GM19240 (cell line): ENCODE measurements at regions not wholly inside any gene's neighbourhood (a gene's known extent, or its start where the extent isn't known, plus 50 kb on each side); places are given as distances from the start of the nearest gene placed in this dataset.
"Not testable (repeated sequence)": the region's sequence is repeated elsewhere in the genome, so short reads cannot be mapped to it uniquely, and the experiment has no call there.

ENCODE experiments used
- DNase-seq: peaks from one replicate; pipeline ENCODE4 v3.0.0; 2011; ENCODE audit warnings: low spot score; ENCODE audit not compliant: insufficient read length

DNA sequence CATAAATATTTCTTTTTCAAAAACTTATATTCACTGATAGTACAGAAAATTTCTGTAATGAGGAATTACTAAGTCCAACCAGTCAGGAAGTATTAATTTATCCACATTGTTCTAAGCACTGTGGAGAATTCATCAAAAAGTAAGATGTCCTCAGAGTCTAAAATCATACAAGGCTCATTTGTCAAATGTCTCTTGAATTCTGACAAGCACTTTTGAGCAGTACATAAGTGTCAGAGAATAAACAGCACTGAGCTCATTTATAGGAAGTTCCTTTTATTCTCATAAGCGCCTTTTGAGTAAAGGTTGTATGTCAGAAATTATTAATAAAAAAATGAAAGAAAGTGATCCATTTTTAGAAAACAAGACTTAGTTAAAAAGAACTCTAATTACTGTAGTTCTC lies 523.2 kb upstream of the EPHA5 start:
- DNase-seq = no peak

- no peak for DNase-seq
Observed at GRCh38 chr4:66187175-66187720, 517.0 kb upstream of the EPHA5 start.

- no peak for DNase-seq
Observed at GRCh38 chr4:66186095-66186494, 515.8 kb upstream of the EPHA5 start.

DNA sequence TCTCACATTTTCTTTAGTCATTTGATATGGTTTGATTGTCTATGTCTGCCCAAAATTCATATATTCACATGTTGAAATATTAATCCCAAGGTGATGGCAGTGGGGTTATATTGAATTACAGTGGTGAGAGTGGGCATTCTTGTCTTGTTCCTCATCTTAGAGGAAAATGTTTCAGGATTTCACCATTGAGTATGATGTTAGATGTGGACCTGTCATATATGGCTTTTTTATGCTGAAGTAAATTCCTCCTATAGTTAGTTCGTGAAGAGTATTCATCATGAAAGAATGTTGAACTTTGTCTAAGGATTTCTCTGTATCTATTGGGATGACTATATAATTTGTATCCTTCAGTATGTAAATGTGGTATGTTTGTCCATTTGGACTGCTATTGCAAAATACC lies 512.3 kb upstream of the EPHA5 start:
- DNase-seq = no peak

DNA sequence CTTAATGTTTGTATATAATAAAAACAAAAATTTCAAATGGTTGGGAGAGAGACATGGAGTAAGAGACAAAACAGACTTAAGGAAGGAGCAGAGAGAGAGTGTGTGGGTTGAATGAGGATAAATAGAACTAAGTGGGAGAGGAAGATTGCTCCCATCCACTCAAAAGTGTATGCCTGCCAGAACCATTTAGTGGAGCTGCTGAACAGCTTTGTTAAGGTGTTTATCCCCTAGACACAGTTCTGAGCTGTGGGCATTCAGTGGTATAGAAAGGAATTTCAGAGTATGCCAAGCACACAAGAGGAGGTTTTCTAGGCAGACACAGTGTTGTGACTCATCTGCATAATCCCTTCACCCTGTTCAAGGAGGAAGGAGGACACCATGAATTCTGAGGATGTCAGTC lies 508.6 kb upstream of the EPHA5 start:
- DNase-seq = no peak

DNA sequence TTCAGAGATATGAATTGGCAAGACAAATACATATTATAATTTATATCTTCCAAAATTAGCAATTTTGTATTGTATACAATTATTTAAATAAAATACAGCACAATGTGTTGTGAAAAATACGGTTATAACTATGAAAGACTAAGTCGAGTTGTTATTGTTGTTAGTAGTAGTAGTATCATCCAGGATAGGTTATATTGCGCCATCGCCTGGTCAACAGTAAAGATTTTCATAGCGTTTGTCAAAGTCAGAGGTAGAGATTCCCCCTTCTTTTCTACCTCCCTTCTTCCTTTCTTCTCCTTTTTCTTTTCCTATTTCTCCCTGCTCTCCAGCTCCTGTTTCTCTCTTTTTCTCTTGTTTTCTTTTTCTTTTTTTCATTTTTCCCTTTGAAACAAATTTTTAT lies 499.1 kb upstream of the EPHA5 start:
- DNase-seq = no peak

DNA sequence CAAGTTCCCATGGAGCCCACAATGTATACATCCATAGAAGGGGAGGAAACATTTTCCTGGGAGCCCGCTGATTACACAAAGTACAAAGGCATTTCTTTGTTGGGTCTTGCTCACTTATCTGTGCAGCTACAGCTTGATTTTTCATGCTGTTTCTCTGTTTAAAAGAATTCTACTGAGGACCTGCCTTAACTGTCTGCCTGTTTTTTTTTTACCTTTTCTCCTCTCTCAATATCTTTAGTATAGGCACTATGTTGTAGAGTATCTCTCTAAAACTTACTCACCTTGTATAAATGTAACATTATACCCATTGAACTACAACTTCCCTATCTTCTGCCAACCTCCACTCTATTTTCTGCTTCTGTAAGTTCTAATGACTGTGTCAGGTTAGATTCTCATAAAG lies 494.6 kb upstream of the EPHA5 start:
- no peak for DNase-seq

DNA sequence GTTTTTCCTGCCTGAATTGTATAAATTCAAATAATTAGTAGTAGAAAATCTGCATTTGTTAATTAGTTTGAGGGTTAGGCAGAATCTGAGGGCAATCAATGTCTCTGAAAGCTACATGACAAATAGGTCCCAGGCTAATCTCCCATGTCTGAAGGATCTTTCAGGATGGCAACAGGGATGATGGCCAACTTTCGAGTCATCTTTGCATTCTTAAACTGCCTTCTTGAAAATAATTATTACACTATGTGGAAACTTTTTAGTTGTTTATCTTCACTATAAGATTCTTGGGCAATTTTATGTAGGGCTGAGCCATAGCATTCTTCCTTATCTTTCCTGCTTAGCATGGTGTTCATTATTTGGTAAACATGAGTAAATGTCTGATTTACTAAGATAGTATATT lies 490.3 kb upstream of the EPHA5 start:
- no peak for DNase-seq

DNA sequence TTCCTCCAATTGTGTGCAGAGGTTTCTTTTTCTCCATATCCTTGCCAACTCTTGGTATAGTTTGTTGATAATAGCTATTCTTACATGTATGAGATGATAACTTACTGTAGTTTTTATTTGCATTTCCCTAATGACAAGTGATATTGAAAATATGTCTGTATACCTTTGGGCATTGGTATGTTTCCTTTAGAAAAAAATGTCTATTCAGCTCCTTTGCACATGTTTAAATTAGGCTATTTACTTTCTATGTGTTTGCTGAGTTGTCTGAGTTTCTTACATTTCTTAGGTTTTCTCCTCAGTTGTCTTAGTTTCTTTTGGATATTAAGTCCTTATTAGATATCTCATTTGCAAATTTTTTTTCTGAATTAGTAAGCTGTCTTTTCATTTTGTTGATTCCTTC lies 487.3 kb upstream of the EPHA5 start:
- no peak for DNase-seq

GRCh38 chr4:66130042-66130441 lies 459.8 kb upstream of the EPHA5 start:
- DNase-seq = no peak

DNA sequence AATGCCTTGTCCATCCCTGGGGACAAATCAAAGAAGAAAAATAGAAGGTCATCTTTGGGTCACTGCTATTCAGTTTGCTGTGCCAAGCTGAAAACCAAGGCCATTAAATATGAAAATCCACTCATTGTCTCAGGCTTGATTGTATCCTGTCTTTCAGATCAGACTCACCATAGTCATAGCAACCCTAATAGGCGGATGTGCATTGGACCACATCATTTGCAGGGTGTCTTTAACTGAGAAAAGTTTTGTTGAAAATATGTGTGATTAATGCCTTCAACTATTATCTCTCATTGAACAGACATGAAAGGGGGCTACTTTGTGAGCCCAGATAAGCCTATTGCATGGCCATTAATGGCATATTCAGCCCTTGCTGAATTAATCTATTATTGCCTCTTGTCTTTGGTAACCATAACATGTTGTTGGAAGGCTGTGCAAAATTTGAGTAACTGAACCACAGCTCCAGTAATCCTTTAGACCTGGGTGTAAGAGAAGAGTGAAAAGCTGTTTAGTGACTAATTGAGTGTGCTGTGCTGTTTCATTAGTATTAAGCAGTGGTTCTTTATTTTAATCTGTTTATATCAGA lies 453.6 kb upstream of the EPHA5 start:
- no peak for DNase-seq

GRCh38 chr4:66123190-66123589 lies 452.9 kb upstream of the EPHA5 start:
- DNase-seq = no peak

DNA sequence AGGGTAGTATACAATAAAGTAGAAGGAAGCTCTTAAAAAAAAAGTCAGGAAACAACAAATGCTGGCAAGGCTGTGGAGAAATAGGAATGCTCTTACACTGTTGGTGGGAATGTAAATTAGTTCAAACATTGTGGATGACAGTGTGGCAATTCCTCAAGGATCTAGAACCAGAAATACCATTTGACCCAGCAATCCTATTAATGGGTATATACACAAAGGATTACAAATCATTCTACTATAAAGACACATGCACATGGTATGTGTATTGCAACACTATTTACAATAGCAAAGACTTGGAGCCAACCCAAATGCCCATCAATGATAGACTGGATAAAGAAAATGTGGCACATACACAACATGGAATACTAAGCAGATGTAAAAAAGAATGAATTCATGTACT lies 444.9 kb upstream of the EPHA5 start:
- DNase-seq = not testable (repeated sequence)

DNA sequence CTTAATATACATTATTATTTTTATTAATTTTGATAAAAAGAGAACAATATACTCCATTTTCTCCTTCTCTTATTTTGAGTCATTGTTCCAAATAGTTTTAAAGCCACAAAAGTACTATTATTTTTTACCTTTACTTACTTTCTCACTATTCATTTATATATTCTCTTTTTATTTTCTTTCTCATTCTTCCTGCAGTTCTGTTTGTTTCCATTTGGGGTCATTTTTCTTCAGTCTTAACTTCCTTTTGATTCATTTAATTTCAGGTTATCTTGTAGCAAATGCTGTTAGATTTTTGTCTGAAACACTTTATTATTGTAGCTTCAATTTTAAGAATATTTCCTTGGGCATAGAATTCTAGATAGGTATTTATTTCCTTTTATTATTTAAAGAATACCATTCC lies 438.6 kb upstream of the EPHA5 start:
- no peak for DNase-seq

GRCh38 chr4:66097218-66097617 lies 426.9 kb upstream of the EPHA5 start:
- no peak for DNase-seq

DNA sequence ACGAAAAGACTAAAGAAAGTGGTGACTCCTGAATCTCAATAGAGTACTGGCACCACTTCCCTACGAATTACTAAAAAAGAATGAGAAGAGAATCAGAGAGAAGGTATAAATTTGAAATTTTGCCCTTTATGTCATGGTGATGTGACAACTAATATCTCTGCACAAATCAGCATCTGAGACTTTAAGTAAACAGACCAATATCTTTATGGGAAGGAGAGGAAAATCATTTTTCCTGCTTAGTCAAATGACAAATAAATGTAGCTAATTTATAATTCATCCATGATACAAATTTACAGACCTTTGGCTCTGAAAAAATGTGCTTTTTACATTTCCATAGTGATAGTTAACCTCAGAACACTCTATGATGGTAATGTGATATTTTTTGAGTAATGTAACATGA lies 424.8 kb upstream of the EPHA5 start:
- DNase-seq = no peak

- no peak for DNase-seq
Observed at GRCh38 chr4:66094070-66094469, 423.8 kb upstream of the EPHA5 start.

GRCh38 chr4:66091786-66092185 lies 421.5 kb upstream of the EPHA5 start:
- no peak for DNase-seq

DNA sequence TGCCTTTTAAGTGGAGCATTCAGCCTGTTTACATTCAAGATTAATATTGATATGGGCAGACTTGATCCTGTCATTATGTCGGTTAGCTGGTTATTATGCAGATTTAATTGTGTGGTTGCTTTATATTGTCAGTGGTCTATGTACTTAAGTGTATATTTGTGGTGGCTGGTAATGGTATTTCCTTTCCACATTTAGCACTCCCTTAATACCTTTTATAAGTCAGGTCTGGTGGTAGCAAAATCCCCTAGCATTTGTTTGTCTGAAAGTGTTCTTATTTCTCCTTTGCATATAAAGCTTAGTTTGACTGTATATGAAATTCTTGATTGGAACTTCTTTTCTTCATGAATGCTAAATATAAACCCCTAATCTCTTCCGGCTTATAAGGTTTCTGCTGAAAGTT lies 403.7 kb upstream of the EPHA5 start:
- no peak for DNase-seq

- DNase-seq = no peak
Observed at GRCh38 chr4:66071911-66072310, 401.6 kb upstream of the EPHA5 start.

DNA sequence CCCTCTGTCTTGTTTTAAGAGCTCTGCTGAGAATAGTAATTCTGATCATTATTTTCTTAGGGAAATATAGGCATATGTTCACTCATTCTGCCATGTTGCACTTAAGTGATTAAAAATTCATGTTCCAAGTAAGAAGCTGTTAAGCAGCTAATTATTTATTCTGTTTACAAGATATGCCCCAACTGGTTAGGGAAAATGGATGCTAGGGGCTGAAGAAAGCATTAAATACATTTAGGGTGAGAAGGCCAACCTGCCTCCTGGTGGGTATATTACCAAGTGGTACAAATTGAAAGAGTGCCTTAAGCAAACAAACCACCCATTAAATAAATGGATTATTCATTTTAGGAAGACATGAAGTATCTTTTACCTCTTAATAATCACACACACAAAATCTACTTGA lies 392.6 kb upstream of the EPHA5 start:
- DNase-seq = no peak

DNA sequence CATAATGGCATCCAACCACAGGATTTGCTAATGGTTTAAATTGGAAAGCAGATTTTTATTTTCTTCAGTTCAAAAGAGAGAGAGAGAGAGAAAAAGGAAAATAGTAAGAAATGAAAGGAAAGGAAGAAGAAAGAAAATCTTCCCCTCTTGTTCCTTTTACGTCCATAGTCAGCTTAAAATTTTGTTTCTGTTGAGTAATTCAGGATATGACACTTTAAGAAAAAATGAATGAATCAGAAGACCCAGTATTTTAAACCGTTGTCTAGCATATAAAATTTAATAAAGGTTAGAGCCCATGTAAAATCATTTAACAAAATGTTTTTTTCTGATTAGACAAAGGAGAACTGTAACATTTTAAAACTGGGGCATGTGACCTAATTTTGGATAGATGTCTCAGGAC lies 391.8 kb upstream of the EPHA5 start:
- DNase-seq = no peak

DNA sequence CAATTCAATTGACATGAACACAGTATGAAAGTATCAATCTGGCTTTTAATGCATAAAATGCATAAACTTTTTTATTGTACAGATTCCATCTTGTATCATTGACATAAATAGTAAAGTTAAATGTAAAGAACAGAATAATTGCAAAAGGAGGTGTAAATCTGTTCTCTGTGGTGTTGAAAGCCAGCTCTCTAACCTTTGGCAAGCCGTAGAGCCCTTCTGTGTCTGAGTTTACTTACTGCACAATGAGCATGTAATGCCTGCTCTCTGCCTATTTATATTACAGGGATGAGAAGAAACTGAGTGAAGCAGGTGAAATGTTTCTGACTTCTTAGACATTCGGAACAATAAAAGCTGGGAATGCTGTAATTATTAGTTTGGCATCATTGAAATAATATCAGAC lies 389.3 kb upstream of the EPHA5 start:
- no peak for DNase-seq

- DNase-seq = no peak
Observed at GRCh38 chr4:66059136-66059535, 388.8 kb upstream of the EPHA5 start.
